ENCODE measurements at regions not wholly inside any gene's neighbourhood (a gene's known extent, or its start where the extent isn't known, plus 50 kb on each side); places are given as distances from the start of the nearest gene placed in this dataset.

DNA sequence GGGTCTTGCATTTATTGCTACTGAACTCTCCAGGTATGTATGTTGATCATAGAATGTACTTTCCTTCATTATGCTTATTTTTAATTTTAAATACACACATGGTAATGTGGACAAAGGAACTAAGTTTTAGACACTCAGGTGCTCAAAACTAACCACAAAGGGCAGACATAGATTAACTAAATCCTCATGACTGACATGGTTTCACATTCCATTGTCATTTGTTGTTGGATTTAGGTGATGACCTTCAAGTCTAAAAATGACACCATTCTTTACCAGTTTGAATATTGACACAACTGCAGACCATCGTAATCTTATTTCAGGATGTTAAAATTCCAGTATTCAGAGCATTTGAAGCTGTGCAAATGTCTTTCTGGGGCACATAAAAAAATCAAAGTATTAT lies 128.4 kb downstream of the BBS10 start:
- H3K4me3 Mint-ChIP-seq = no peak overlapping the region
- ATAC-seq (replicated peaks) = no peak
- H3K27ac Mint-ChIP-seq = no peak overlapping the region
- no peaks in the 10 kb centered on the region for H3K36me3 Mint-ChIP-seq (ENCODE audit: low read depth)
- H3K4me1 Mint-ChIP-seq = peaks cover 3% of the 10 kb centered on the region
- H3K9me3 Mint-ChIP-seq = peaks cover under 1% of the 10 kb centered on the region
- peaks cover 4% of the 10 kb centered on the region for H3K27me3 Mint-ChIP-seq

DNA sequence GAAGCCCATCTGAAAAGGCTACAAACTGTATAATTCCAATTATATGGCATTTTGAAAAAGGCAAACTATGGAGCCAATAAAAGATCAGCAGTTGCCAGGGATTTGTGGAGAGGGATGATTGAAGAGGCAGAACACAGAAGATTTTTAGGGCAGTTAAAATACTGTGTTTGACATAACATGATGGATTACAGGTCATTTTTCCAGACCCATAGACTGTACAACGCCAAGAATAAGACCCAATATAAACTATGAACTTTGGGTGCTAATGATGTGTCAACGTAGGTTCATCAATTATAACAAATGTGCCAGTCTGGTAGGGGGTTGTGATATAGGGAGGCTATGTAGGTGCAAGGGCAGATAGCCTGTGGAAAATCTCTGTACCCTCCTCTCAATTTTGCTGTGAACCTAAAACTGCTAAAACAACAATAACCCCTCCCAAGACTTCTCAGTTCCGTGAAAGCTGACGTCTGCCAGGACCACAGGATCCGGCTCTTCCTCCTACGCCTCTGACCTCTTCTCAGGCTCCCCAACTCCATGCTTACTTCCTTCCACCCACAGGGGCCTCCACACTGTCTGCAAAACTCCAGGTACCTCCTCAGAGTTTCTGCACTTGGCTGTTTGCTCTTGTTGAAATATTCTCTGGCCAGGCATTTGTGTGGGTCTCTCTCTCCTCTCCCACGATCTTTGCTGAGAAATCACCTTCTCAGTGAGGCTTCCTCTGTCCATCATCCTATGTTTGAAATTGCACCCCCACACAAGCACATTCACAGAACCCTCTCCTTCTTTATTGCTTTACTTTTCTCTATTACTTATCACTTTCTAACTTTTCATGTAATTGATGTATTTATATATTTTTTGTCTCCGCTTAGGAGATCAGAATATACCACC lies 131.4 kb downstream of the BBS10 start:
- H3K4me1 Mint-ChIP-seq = peaks cover 3% of the 10 kb centered on the region
- no peak overlapping the region for H3K27ac Mint-ChIP-seq
- ATAC-seq (replicated peaks) = peak; percentile 32
- no peaks in the 10 kb centered on the region for H3K36me3 Mint-ChIP-seq (ENCODE audit: low read depth)
- peaks cover 4% of the 10 kb centered on the region for H3K27me3 Mint-ChIP-seq
- H3K9me3 Mint-ChIP-seq = peaks cover 4% of the 10 kb centered on the region
- no peak overlapping the region for H3K4me3 Mint-ChIP-seq

DNA sequence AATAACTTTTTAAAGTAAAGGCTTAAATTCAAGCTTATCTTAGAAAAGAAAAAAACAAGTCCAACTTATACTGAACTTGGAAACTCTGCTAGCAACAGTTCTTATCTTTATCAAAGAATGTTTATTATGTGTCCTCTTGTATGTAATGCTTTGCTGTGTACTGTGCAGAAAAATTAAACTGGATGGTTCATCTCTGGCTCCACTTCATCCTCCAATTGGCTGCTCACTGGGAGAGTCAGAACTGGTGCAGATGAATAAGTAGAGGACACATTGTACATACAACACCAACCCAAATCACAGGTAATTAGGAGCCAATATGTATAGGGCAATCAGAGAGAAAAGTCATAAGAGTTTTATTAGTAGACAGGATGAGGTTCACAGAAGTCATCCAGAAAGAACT lies 123.6 kb upstream of the NAP1L1 start:
- Mint-ChIP-seq H3K27ac (no peak overlapping the region), H3K4me3 (no peak overlapping the region), H3K4me1 (no peaks in the 10 kb centered on the region), H3K27me3 (peaks cover 21% of the 10 kb centered on the region), H3K9me3 (no peaks in the 10 kb centered on the region), H3K36me3 (ENCODE audit: low read depth) (no peaks in the 10 kb centered on the region)
- ATAC-seq (replicated peaks) = no peak

- Mint-ChIP-seq H3K27me3 (peaks cover 25% of the 10 kb centered on the region), H3K36me3 (ENCODE audit: low read depth) (no peaks in the 10 kb centered on the region), H3K4me1 (no peaks in the 10 kb centered on the region), H3K4me3 (no peak overlapping the region), H3K27ac (no peak overlapping the region), H3K9me3 (peaks cover 4% of the 10 kb centered on the region)
- ATAC-seq (replicated peaks) = no peak
Measured at GRCh38 chr12:76206677-76207072, 122.2 kb upstream of the NAP1L1 start.

DNA sequence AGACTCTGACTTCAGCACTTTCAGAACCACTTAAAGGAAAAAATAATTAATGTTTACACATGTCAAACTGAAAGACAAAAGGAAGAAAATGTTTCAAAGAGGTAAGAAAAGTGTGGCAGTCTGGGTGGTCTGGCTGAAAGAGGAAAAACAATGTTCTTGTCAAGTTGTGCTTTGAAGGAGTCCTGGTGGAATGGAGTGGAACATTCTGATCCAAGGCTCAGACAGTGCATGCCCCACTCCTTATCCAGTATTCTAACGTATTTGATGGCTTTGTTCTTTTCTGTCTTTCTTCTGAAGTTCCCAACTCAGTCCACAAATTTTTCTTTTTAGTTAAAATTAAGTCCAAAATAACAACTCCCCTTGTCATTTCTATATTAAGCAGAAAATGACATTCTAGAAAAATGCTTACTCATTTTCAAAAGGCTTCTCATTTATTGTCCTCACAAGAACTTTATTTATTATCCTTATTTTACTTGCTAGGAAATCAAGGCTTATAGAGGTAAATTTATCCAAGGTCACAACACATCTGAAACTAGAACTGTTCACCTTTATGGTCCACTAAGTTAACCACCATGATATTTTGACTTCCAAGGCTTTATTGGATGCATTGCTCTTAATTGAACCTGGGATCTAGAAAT lies 121.7 kb upstream of the NAP1L1 start:
- Mint-ChIP-seq H3K4me1 (no peaks in the 10 kb centered on the region), H3K27me3 (peaks cover 27% of the 10 kb centered on the region), H3K36me3 (ENCODE audit: low read depth) (no peaks in the 10 kb centered on the region), H3K9me3 (peaks cover 4% of the 10 kb centered on the region), H3K27ac (no peak overlapping the region), H3K4me3 (no peak overlapping the region)
- no peak for ATAC-seq (replicated peaks)

GRCh38 chr12:76202621-76203020 lies 118.1 kb upstream of the NAP1L1 start:
- H3K27ac Mint-ChIP-seq = no peak overlapping the region
- H3K4me3 Mint-ChIP-seq = no peak overlapping the region
- no peaks in the 10 kb centered on the region for H3K4me1 Mint-ChIP-seq
- peaks cover 37% of the 10 kb centered on the region for H3K27me3 Mint-ChIP-seq
- peaks cover 17% of the 10 kb centered on the region for H3K9me3 Mint-ChIP-seq
- H3K36me3 Mint-ChIP-seq (ENCODE audit: low read depth) = no peaks in the 10 kb centered on the region
- ATAC-seq (replicated peaks) = no peak

DNA sequence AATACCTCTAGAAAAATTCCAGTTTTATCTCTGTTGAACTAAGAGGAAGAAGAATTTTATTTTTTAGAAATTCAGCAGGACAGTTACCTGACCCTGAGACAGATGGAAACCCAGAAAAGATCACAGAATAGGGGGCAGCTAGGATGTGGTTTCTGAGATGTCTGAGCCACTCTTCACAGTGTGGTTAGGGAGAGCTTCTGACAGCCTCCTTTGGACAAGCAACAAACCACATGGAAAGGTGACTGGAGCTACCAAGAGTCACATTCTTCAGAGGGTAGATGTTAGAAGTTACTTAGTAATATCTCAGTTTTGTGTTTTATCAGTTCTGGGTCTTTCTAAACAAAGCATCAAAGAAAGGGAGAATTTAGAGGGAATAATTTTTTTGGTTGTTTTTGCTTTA lies 117.3 kb upstream of the NAP1L1 start:
- H3K27ac Mint-ChIP-seq = no peak overlapping the region
- ATAC-seq (replicated peaks) = no peak
- H3K9me3 Mint-ChIP-seq = peaks cover 21% of the 10 kb centered on the region
- H3K4me3 Mint-ChIP-seq = no peak overlapping the region
- H3K27me3 Mint-ChIP-seq = peaks cover 39% of the 10 kb centered on the region
- H3K4me1 Mint-ChIP-seq = no peaks in the 10 kb centered on the region
- H3K36me3 Mint-ChIP-seq (ENCODE audit: low read depth) = no peaks in the 10 kb centered on the region

- no peak for ATAC-seq (replicated peaks)
- Mint-ChIP-seq H3K27me3 (peaks cover 38% of the 10 kb centered on the region), H3K4me3 (no peak overlapping the region), H3K4me1 (no peaks in the 10 kb centered on the region), H3K27ac (no peak overlapping the region), H3K9me3 (peaks cover 21% of the 10 kb centered on the region), H3K36me3 (ENCODE audit: low read depth) (no peaks in the 10 kb centered on the region)
Measured at GRCh38 chr12:76201316-76201715, 116.8 kb upstream of the NAP1L1 start.

DNA sequence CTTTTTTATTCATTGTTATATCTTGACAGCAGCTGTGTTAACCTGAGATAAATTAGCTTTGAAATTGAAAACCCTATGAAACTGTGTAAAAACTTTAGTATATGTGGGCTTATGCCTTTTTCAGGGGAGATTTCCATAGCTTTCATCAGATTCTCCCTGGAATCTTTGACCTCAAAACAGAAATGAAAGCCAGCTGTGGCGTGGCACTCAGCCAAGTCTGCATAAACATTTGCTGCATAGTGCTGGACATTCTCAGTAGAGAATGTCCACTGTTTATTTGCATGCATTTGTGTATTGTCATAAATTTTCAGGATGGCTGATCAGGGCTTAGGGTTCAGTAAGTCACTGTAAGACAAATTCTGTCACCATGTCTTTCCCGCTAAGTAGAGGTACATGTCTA lies 115.3 kb upstream of the NAP1L1 start:
- Mint-ChIP-seq H3K4me3 (no peak overlapping the region), H3K27me3 (peaks cover 36% of the 10 kb centered on the region), H3K36me3 (ENCODE audit: low read depth) (no peaks in the 10 kb centered on the region), H3K27ac (no peak overlapping the region), H3K4me1 (no peaks in the 10 kb centered on the region), H3K9me3 (peaks cover 21% of the 10 kb centered on the region)
- no peak for ATAC-seq (replicated peaks)

DNA sequence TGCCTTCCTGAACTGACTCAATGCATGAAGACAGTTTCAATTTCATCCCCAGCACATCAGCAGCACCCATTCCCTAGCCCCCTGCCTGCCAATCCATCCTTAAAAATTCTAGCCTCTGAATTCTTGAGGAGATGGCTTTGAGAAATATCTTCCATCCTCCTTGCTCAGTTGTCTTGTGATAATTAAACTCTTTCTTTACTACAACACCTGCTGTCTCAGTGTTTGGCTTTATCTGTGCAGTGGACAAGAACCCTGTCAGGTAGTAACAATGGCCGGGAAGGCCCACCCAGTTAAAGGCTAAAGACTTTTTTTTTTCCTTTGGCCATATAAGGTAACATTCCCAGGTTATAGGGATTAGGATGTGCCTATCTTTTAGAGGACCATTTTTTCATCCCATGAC lies 114.4 kb upstream of the NAP1L1 start:
- no peak for ATAC-seq (replicated peaks)
- H3K27me3 Mint-ChIP-seq = peaks cover 39% of the 10 kb centered on the region
- no peak overlapping the region for H3K27ac Mint-ChIP-seq
- H3K4me3 Mint-ChIP-seq = no peak overlapping the region
- H3K9me3 Mint-ChIP-seq = peaks cover 21% of the 10 kb centered on the region
- H3K4me1 Mint-ChIP-seq = no peaks in the 10 kb centered on the region
- H3K36me3 Mint-ChIP-seq (ENCODE audit: low read depth) = no peaks in the 10 kb centered on the region

DNA sequence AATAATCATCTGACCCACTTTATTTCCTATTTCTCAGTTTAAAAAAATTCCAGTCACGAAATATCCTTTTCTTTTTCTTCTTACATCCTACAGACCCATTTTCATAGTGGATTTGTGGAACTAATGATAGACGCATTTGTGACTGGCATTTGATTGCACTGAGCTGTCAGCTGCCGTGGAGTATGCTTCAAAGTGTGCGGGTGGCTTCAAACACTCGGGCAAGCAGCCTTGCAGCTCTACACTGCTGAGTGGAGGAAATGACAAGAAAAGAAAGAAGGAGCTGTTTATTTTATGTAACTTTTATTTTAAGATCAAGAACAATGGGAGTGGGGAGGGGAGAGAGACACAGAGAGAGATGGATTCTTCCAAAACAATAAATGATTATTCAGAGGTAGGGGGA lies 112.8 kb upstream of the NAP1L1 start:
- H3K9me3 Mint-ChIP-seq = peaks cover 18% of the 10 kb centered on the region
- H3K27me3 Mint-ChIP-seq = peaks cover 40% of the 10 kb centered on the region
- no peak overlapping the region for H3K27ac Mint-ChIP-seq
- ATAC-seq (replicated peaks) = no peak
- no peak overlapping the region for H3K4me3 Mint-ChIP-seq
- no peaks in the 10 kb centered on the region for H3K4me1 Mint-ChIP-seq
- H3K36me3 Mint-ChIP-seq (ENCODE audit: low read depth) = no peaks in the 10 kb centered on the region

GRCh38 chr12:76195920-76196319 lies 111.4 kb upstream of the NAP1L1 start:
- Mint-ChIP-seq H3K9me3 (peaks cover 18% of the 10 kb centered on the region), H3K4me3 (no peak overlapping the region), H3K4me1 (no peaks in the 10 kb centered on the region), H3K27me3 (peaks cover 37% of the 10 kb centered on the region), H3K27ac (no peak overlapping the region), H3K36me3 (ENCODE audit: low read depth) (no peaks in the 10 kb centered on the region)
- no peak for ATAC-seq (replicated peaks)

GRCh38 chr12:76194724-76195123 lies 110.2 kb upstream of the NAP1L1 start:
- ATAC-seq (replicated peaks) = no peak
- Mint-ChIP-seq H3K4me1 (no peaks in the 10 kb centered on the region), H3K27ac (no peak overlapping the region), H3K9me3 (peaks cover 18% of the 10 kb centered on the region), H3K36me3 (ENCODE audit: low read depth) (no peaks in the 10 kb centered on the region), H3K27me3 (peaks cover 37% of the 10 kb centered on the region), H3K4me3 (no peak overlapping the region)

- Mint-ChIP-seq H3K9me3 (peaks cover 15% of the 10 kb centered on the region), H3K27me3 (peaks cover 37% of the 10 kb centered on the region), H3K27ac (no peak overlapping the region), H3K4me1 (no peaks in the 10 kb centered on the region), H3K4me3 (no peak overlapping the region), H3K36me3 (ENCODE audit: low read depth) (no peaks in the 10 kb centered on the region)
- no peak for ATAC-seq (replicated peaks)
Measured at GRCh38 chr12:76193961-76194360, 109.5 kb upstream of the NAP1L1 start.

DNA sequence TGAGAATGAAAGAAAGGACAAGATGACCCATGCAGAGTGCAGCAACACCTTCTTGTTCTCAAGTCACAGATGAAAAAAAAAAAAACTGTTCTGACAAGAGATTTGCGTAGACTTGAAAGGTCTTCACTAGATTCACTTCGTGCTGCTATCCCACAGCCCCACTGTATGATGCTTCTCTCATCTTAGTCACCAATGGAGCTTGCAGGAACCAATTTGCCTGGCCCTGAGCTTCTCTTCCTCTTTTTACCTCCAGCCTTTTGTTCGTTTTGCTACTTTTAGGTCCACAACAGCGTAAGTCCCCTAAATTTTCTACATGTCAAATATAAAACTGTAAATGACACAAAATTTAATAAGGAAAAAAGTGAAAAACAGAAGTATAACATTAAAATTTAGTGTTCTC lies 107.9 kb upstream of the NAP1L1 start:
- Mint-ChIP-seq H3K4me3 (no peak overlapping the region), H3K27me3 (peaks cover 37% of the 10 kb centered on the region), H3K9me3 (peaks cover 3% of the 10 kb centered on the region), H3K27ac (no peak overlapping the region), H3K4me1 (no peaks in the 10 kb centered on the region), H3K36me3 (ENCODE audit: low read depth) (no peaks in the 10 kb centered on the region)
- no peak for ATAC-seq (replicated peaks)

Measured in activated T-helper 17 cell treated with anti-CD3 and anti-CD28 coated beads, Interleukin-2, amount 50 U/mL, for 72 hours (primary cell).